ENCODE measurements at regions not wholly inside any gene's neighbourhood (a gene's known extent, or its start where the extent isn't known, plus 50 kb on each side); places are given as distances from the start of the nearest gene placed in this dataset.
"Not testable (repeated sequence)": the region's sequence is repeated elsewhere in the genome, so short reads cannot be mapped to it uniquely, and the experiment has no call there.

- FAIRE-seq: peak; percentile 67
Observed at GRCh38 chr2:67616749-67617148, 219.6 kb downstream of the ETAA1 start.

GRCh38 chr2:67619204-67619603 is 222.1 kb downstream of the ETAA1 start:
- no peak overlapping the region for H3K27ac ChIP-seq (ENCODE audit: insufficient read depth, low read depth, low read length)
- ChIA-PET CTCF (no interaction called here), POLR2A (no interaction called here)
- H3K4me1 ChIP-seq (ENCODE audit: control insufficient read depth, extremely low read depth, insufficient read depth, low read length): peaks cover 6% of the 10 kb centered on the region
- H3K4me3 ChIP-seq (replicated peaks in 1 of 3; ENCODE audit: insufficient read depth in 1 of 3, low read depth in 1 of 3, low read length in 3 of 3): no peak overlapping the region
- H3K79me2 ChIP-seq (ENCODE audit: control insufficient read depth, insufficient read depth, low read length): no peaks in the 10 kb centered on the region
- intact Hi-C loops (cut with micrococcal nuclease): no loop called here
- TF ChIP-seq POLR2AphosphoS5 (IDR thresholded peaks at IDR 0.05; ENCODE audit: insufficient read depth, low read depth, low read length) (no peak), MAX (IDR thresholded peaks at IDR 0.05; ENCODE audit: insufficient read depth, insufficient read length) (no peak), CTCF (IDR thresholded peaks at IDR 0.05; ENCODE audit: extremely low read depth in 1 of 2, insufficient read depth in 1 of 2, low read depth in 1 of 2, low read length in 2 of 2) (no peak), MYC (IDR thresholded peaks at IDR 0.05; ENCODE audit: low read depth, low read length) (no peak), GATA2 (IDR thresholded peaks at IDR 0.05; ENCODE audit: insufficient read depth, insufficient read length, low read depth, low read length) (no peak), JUN (IDR thresholded peaks at IDR 0.05; ENCODE audit: borderline replicate concordance, insufficient read depth, insufficient read length, low read depth) (no peak), POLR2A (IDR thresholded peaks at IDR 0.05; ENCODE audit: low read depth, low read length) (no peak), FOS (IDR thresholded peaks at IDR 0.05; ENCODE audit: borderline replicate concordance, insufficient read depth, low read length) (no peak), EZH2 (IDR thresholded peaks at IDR 0.05; ENCODE audit: borderline replicate concordance, low read depth, low read length, severe bottlenecking) (no peak)
- H3K4me2 ChIP-seq (ENCODE audit: insufficient read depth, low read length): no peak overlapping the region
- FAIRE-seq (no peak), DNase-seq (ENCODE audit: low read depth, low spot score) (no peak)
- no TSS peak for BruUV-seq (replicated peaks)
- H3K9me1 ChIP-seq (replicated peaks; ENCODE audit: control insufficient read depth, extremely low read depth, insufficient read depth, low read length): no peaks in the 10 kb centered on the region
- H4K20me1 ChIP-seq (replicated peaks; ENCODE audit: control insufficient read depth, extremely low read depth, insufficient read depth, low read length): no peaks in the 10 kb centered on the region
- H3K27me3 ChIP-seq (ENCODE audit: control insufficient read depth in 2 of 2, insufficient read depth in 2 of 2, low read length in 2 of 2): no peaks in the 10 kb centered on the region
- dilution Hi-C loops (cut with MboI; ENCODE audit: extremely low pct_ligation_motif_present, low sequenced_read_pairs): no loop called here
- H3K9ac ChIP-seq (replicated peaks; ENCODE audit: extremely low read depth, insufficient read depth, low read length): no peak overlapping the region
- H3K9me3 ChIP-seq (replicated peaks; ENCODE audit: control insufficient read depth, insufficient read depth, low read length): no peaks in the 10 kb centered on the region
- no peak overlapping the region for H2AFZ ChIP-seq (ENCODE audit: low read depth, low read length)
- H3K36me3 ChIP-seq (ENCODE audit: control insufficient read depth in 2 of 2, extremely low read depth in 1 of 2, insufficient read depth in 2 of 2, low read length in 2 of 2): no peaks in the 10 kb centered on the region

More at GRCh38 chr2:67616749-67617148, 219.6 kb downstream of the ETAA1 start:
- peaks cover 6% of the 10 kb centered on the region for H3K4me1 ChIP-seq (ENCODE audit: control insufficient read depth, extremely low read depth, insufficient read depth, low read length)
- DNase-seq (ENCODE audit: low read depth, low spot score): peak; percentile 84
- no peak overlapping the region for H2AFZ ChIP-seq (ENCODE audit: low read depth, low read length)
- dilution Hi-C loops (cut with MboI; ENCODE audit: extremely low pct_ligation_motif_present, low sequenced_read_pairs): no loop called here
- H3K9me3 ChIP-seq (replicated peaks; ENCODE audit: control insufficient read depth, insufficient read depth, low read length): no peaks in the 10 kb centered on the region
- intact Hi-C loops (cut with micrococcal nuclease): no loop called here
- CTCF ChIA-PET: no interaction called here
- no peak overlapping the region for H3K4me2 ChIP-seq (ENCODE audit: insufficient read depth, low read length)
- TF ChIP-seq POLR2A (IDR thresholded peaks at IDR 0.05; ENCODE audit: low read depth, low read length) (no peak), JUN (IDR thresholded peaks at IDR 0.05; ENCODE audit: borderline replicate concordance, insufficient read depth, insufficient read length, low read depth) (peak; percentile 48), EZH2 (IDR thresholded peaks at IDR 0.05; ENCODE audit: borderline replicate concordance, low read depth, low read length, severe bottlenecking) (no peak)
- no peak overlapping the region for H3K9ac ChIP-seq (replicated peaks; ENCODE audit: extremely low read depth, insufficient read depth, low read length)
- no peaks in the 10 kb centered on the region for H3K27me3 ChIP-seq (ENCODE audit: control insufficient read depth in 2 of 2, insufficient read depth in 2 of 2, low read length in 2 of 2)
- H3K27ac ChIP-seq (ENCODE audit: insufficient read depth, low read depth, low read length): no peak overlapping the region
- peaks cover 2% of the 10 kb centered on the region for H3K9me1 ChIP-seq (replicated peaks; ENCODE audit: control insufficient read depth, extremely low read depth, insufficient read depth, low read length)
- H4K20me1 ChIP-seq (replicated peaks; ENCODE audit: control insufficient read depth, extremely low read depth, insufficient read depth, low read length): no peaks in the 10 kb centered on the region
- BruUV-seq (replicated peaks): no TSS peak
- H3K79me2 ChIP-seq (ENCODE audit: control insufficient read depth, insufficient read depth, low read length): no peaks in the 10 kb centered on the region
- POLR2A ChIA-PET: no interaction called here
- H3K4me3 ChIP-seq (replicated peaks in 1 of 3; ENCODE audit: insufficient read depth in 1 of 3, low read depth in 1 of 3, low read length in 3 of 3): no peak overlapping the region
- no peaks in the 10 kb centered on the region for H3K36me3 ChIP-seq (ENCODE audit: control insufficient read depth in 2 of 2, extremely low read depth in 1 of 2, insufficient read depth in 2 of 2, low read length in 2 of 2)

- POLR2A ChIA-PET: not testable (repeated sequence)
Observed at GRCh38 chr2:67623741-67624140, 226.6 kb downstream of the ETAA1 start.

More at GRCh38 chr2:67623741-67624140, 226.6 kb downstream of the ETAA1 start:
- BruUV-seq (replicated peaks); FAIRE-seq; H3K36me3 ChIP-seq (ENCODE audit: control insufficient read depth in 2 of 2, extremely low read depth in 1 of 2, insufficient read depth in 2 of 2, low read length in 2 of 2); H2AFZ ChIP-seq (ENCODE audit: low read depth, low read length); H4K20me1 ChIP-seq (replicated peaks; ENCODE audit: control insufficient read depth, extremely low read depth, insufficient read depth, low read length); H3K27me3 ChIP-seq (ENCODE audit: control insufficient read depth in 2 of 2, insufficient read depth in 2 of 2, low read length in 2 of 2); H3K9me1 ChIP-seq (replicated peaks; ENCODE audit: control insufficient read depth, extremely low read depth, insufficient read depth, low read length); CTCF ChIA-PET; DNase-seq (ENCODE audit: low read depth, low spot score); H3K27ac ChIP-seq (ENCODE audit: insufficient read depth, low read depth, low read length); H3K4me3 ChIP-seq (replicated peaks in 1 of 3; ENCODE audit: insufficient read depth in 1 of 3, low read depth in 1 of 3, low read length in 3 of 3); H3K9me3 ChIP-seq (replicated peaks; ENCODE audit: control insufficient read depth, insufficient read depth, low read length); intact Hi-C loops (cut with micrococcal nuclease); dilution Hi-C loops (cut with MboI; ENCODE audit: extremely low pct_ligation_motif_present, low sequenced_read_pairs); H3K4me1 ChIP-seq (ENCODE audit: control insufficient read depth, extremely low read depth, insufficient read depth, low read length); H3K4me2 ChIP-seq (ENCODE audit: insufficient read depth, low read length); H3K9ac ChIP-seq (replicated peaks; ENCODE audit: extremely low read depth, insufficient read depth, low read length); H3K79me2 ChIP-seq (ENCODE audit: control insufficient read depth, insufficient read depth, low read length): not testable (repeated sequence)
